CD14-positive monocyte (primary cell): ENCODE measurements at regions not wholly inside any gene's neighbourhood (a gene's known extent, or its start where the extent isn't known, plus 50 kb on each side); places are given as distances from the start of the nearest gene placed in this dataset.

Experiments
- DNase-seq, 3 donors: peaks; one replicate each; pipeline ENCODE4 v3.0.0-alpha.2; 2011 to 2022
- H2AFZ ChIP-seq: 2 replicates; pipeline ENCODE4 v1.6.0; 2012; ENCODE audit warnings: mild to moderate bottlenecking, low read depth, low read length, inconsistent platforms; ENCODE audit not compliant: insufficient read depth, poor library complexity, severe bottlenecking
- H3K27ac ChIP-seq, 2 donors: 1 replicate in 1 of 2; 2 replicates in 1 of 2; pipeline ENCODE4 v1.5.1; 2012 to 2013; ENCODE audit warnings: low read length in 2 of 2, control low read depth in 1 of 2, inconsistent platforms in 1 of 2, low read depth in 1 of 2, mild to moderate bottlenecking in 1 of 2
- H3K27me3 ChIP-seq, 2 donors: one replicate each; pipeline versions ENCODE4 v1.6.0 to v1.6.1; 2011 to 2013; ENCODE audit warnings: low read length in 2 of 2; ENCODE audit not compliant: control insufficient read depth in 2 of 2, insufficient read depth in 2 of 2
- H3K36me3 ChIP-seq, 2 donors: replicated peaks in 1 of 2; 1 replicate in 1 of 2; 2 replicates in 1 of 2; pipeline versions ENCODE4 v1.5.1 to v1.6.1; 2012 to 2013; ENCODE audit warnings: low read length in 2 of 2, control low read depth in 1 of 2, inconsistent platforms in 1 of 2, mild to moderate bottlenecking in 1 of 2; ENCODE audit not compliant: insufficient read depth in 2 of 2, control insufficient read depth in 1 of 2
- H3K4me1 ChIP-seq, 2 donors: 1 replicate in 1 of 2; 2 replicates in 1 of 2; pipeline versions ENCODE4 v1.5.1 to v1.6.1; 2012 to 2013; ENCODE audit warnings: low read length in 2 of 2, control low read depth in 1 of 2, inconsistent platforms in 1 of 2, mild to moderate bottlenecking in 1 of 2, moderate library complexity in 1 of 2; ENCODE audit not compliant: insufficient read depth in 2 of 2, control insufficient read depth in 1 of 2
- H3K4me2 ChIP-seq: replicated peaks from 2 replicates; pipeline ENCODE3; 2012; ENCODE audit warnings: low read length, moderate library complexity, mild to moderate bottlenecking; ENCODE audit not compliant: poor library complexity, severe bottlenecking; ENCODE audit errors: extremely low read depth
- H3K4me3 ChIP-seq, 3 experiments: fragments of 200-600 bp in 1 of 3; sonication (generic) in 1 of 3; replicated peaks in 1 of 3; 1 replicate in 2 of 3; 2 replicates in 1 of 3; pipeline ENCODE4 v1.5.1; 2011 to 2013; ENCODE audit warnings: low read length in 3 of 3, mild to moderate bottlenecking in 3 of 3, control low read depth in 2 of 3, low read depth in 2 of 3, inconsistent platforms in 1 of 3, moderate library complexity in 1 of 3
- H3K79me2 ChIP-seq: 2 replicates; pipeline ENCODE4 v1.6.0; 2012; ENCODE audit warnings: mild to moderate bottlenecking, control low read depth, inconsistent platforms, low read length, moderate library complexity; ENCODE audit not compliant: insufficient read depth
- H3K9ac ChIP-seq: 2 replicates; pipeline ENCODE4 v1.6.0; 2017; ENCODE audit warnings: low read length, mild to moderate bottlenecking; ENCODE audit not compliant: insufficient read depth, poor library complexity, severe bottlenecking
- H3K9me3 ChIP-seq, 2 donors: replicated peaks in 1 of 2; 1 replicate in 1 of 2; 2 replicates in 1 of 2; pipeline versions ENCODE4 v1.5.1 to v1.6.1; 2012 to 2013; ENCODE audit warnings: low read length in 2 of 2, control low read depth in 1 of 2; ENCODE audit not compliant: control insufficient read depth in 1 of 2, insufficient read depth in 1 of 2
- H4K20me1 ChIP-seq: 2 replicates; pipeline ENCODE4 v1.6.0; 2012; ENCODE audit warnings: mild to moderate bottlenecking, low read length, control low read depth, moderate library complexity; ENCODE audit not compliant: insufficient read depth
- H3K27ac Mint-ChIP-seq, 7 donors: one replicate each; pipeline ENCODE4 v1.8.0; 2020; ENCODE audit warnings: mild to moderate bottlenecking in 7 of 7, mixed read lengths in 7 of 7, moderate library complexity in 6 of 7, inconsistent platforms in 2 of 7
- H3K27me3 Mint-ChIP-seq, 3 donors: one replicate each; pipeline ENCODE4 v1.8.0; 2021 to 2022; ENCODE audit warnings: low read depth in 3 of 3, mild to moderate bottlenecking in 3 of 3, mixed read lengths in 3 of 3, moderate library complexity in 3 of 3, inconsistent platforms in 1 of 3
- H3K36me3 Mint-ChIP-seq, 2 donors: one replicate each; pipeline ENCODE4 v1.8.0; 2020; ENCODE audit warnings: mixed read lengths in 2 of 2, inconsistent platforms in 1 of 2, mild to moderate bottlenecking in 1 of 2
- H3K4me1 Mint-ChIP-seq: one replicate; pipeline ENCODE4 v1.8.0; 2020; ENCODE audit warnings: mild to moderate bottlenecking, mixed read lengths
- H3K4me3 Mint-ChIP-seq, 2 donors: one replicate each; pipeline ENCODE4 v1.8.0; 2020; ENCODE audit warnings: mild to moderate bottlenecking in 2 of 2, mixed read lengths in 2 of 2, moderate library complexity in 1 of 2
- H3K9me3 Mint-ChIP-seq, 7 donors: one replicate each; pipeline ENCODE4 v1.8.0; 2020 to 2022; ENCODE audit warnings: mixed read lengths in 7 of 7, mild to moderate bottlenecking in 6 of 7, moderate library complexity in 6 of 7, inconsistent platforms in 2 of 7
- WGBS: methylation state at CpG from one replicate; pipeline ENCODE4 v1.1.5; 2013; ENCODE audit warnings: missing lambda C conversion rate; ENCODE audit not compliant: insufficient coverage; 5-methylcytosine and 5-hydroxymethylcytosine counted together
- intact Hi-C, 2 donors: fragments of 100-400 bp; cut with micrococcal nuclease; formaldehyde crosslinking; loops; one replicate each; pipeline versions ENCODE4 v1.15.0 to v1.15.1; 2023
- TF ChIP-seq, protein P1 (sequence below): fragments of 200-600 bp; IDR thresholded peaks from one replicate; pipeline ENCODE4 v1.8.0; 2022; ENCODE audit warnings: antibody characterized with exemption, mild to moderate bottlenecking

DNA sequence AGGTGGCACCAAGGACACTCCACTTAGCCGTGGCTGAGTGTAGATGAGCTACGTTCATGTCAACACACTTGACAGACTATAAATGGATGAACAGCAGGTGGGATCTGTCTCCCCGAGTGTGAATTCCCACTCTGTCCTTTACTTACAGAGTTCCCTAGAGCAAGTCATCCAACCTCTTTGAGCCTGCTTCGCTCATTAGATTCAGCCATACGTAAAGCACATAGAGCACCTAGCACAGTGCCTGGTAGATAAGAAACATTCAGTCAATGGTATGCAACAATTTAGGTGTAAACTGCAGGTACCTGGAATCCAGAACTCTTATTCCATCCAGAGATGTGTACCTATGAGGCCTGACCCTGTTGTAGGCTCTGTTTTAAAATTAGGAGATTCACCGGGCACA, 227.8 kb upstream of the C16orf82 start:
- Histone ChIP-seq H4K20me1 (no peaks in the 10 kb centered on the region), H3K27ac (no peak overlapping the region), H2AFZ (no peak overlapping the region), H3K79me2 (no peaks in the 10 kb centered on the region), H3K27me3 (no peaks in the 10 kb centered on the region), H3K4me1 (no peaks in the 10 kb centered on the region), H3K9me3 (no peaks in the 10 kb centered on the region), H3K4me2 (no peak overlapping the region), H3K4me3 (no peak overlapping the region), H3K9ac (no peak overlapping the region), H3K36me3 (no peaks in the 10 kb centered on the region)
- TF ChIP-seq, protein P1, sequence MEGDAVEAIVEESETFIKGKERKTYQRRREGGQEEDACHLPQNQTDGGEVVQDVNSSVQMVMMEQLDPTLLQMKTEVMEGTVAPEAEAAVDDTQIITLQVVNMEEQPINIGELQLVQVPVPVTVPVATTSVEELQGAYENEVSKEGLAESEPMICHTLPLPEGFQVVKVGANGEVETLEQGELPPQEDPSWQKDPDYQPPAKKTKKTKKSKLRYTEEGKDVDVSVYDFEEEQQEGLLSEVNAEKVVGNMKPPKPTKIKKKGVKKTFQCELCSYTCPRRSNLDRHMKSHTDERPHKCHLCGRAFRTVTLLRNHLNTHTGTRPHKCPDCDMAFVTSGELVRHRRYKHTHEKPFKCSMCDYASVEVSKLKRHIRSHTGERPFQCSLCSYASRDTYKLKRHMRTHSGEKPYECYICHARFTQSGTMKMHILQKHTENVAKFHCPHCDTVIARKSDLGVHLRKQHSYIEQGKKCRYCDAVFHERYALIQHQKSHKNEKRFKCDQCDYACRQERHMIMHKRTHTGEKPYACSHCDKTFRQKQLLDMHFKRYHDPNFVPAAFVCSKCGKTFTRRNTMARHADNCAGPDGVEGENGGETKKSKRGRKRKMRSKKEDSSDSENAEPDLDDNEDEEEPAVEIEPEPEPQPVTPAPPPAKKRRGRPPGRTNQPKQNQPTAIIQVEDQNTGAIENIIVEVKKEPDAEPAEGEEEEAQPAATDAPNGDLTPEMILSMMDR = no peak
- Mint-ChIP-seq H3K27me3 (peaks cover 1 to 4% (median 2%) of the 10 kb centered on the region in 3 donors), H3K27ac (no peak overlapping the region), H3K9me3 (peaks cover 0 to 9% (median 2%) of the 10 kb centered on the region in 7 donors), H3K4me3 (no peak overlapping the region), H3K4me1 (no peaks in the 10 kb centered on the region), H3K36me3 (no peaks in the 10 kb centered on the region)
- intact Hi-C loops = no loop called here
- DNase-seq = no peak
- 85% methylated on average over 4 of the region's 6 CpGs for WGBS

DNA sequence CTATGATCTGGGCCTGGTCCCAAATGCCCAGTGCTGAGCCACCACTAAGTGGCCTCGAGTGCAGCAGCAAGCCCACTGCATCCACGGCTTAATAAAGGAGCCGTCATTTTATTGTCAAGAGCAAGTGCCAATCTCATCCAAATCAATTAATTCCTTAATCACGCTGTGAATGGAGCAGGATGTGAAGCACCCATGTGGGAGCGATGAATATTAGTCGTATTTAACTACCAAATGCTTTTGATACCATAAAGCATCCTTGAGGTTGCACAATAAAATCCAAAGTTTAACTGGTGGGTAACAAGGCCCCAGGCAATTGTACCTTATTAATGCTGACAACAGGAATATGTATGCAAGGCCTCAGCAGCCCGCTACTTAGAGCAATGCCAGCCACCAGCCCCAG, 226.0 kb upstream of the C16orf82 start:
- no peak overlapping the region for H3K4me3 ChIP-seq
- H3K9ac ChIP-seq = no peak overlapping the region
- no peak overlapping the region for H3K27ac Mint-ChIP-seq
- H3K4me2 ChIP-seq = no peak overlapping the region
- H2AFZ ChIP-seq = no peak overlapping the region
- DNase-seq = no peak
- intact Hi-C loops = no loop called here
- H3K9me3 ChIP-seq = no peaks in the 10 kb centered on the region
- H3K4me3 Mint-ChIP-seq = no peak overlapping the region
- H3K27me3 ChIP-seq = no peaks in the 10 kb centered on the region
- peaks cover 0 to 2% (median 0%) of the 10 kb centered on the region in 3 donors for H3K27me3 Mint-ChIP-seq
- H3K4me1 ChIP-seq = no peaks in the 10 kb centered on the region
- WGBS = 94% methylated on average over 2 of the region's 7 CpGs
- H3K4me1 Mint-ChIP-seq = no peaks in the 10 kb centered on the region
- no peak overlapping the region for H3K27ac ChIP-seq
- no peaks in the 10 kb centered on the region for H4K20me1 ChIP-seq
- H3K79me2 ChIP-seq = no peaks in the 10 kb centered on the region
- TF ChIP-seq, protein P1 = no peak
- no peaks in the 10 kb centered on the region for H3K36me3 ChIP-seq
- no peaks in the 10 kb centered on the region for H3K36me3 Mint-ChIP-seq
- peaks cover 0 to 8% (median 0%) of the 10 kb centered on the region in 7 donors for H3K9me3 Mint-ChIP-seq
